Progenitor cell of endocrine pancreas (in vitro differentiated cells): ENCODE measurements at regions not wholly inside any gene's neighbourhood (a gene's known extent, or its start where the extent isn't known, plus 50 kb on each side); places are given as distances from the start of the nearest gene placed in this dataset.

Experiments
- DNase-seq: peaks from one replicate; pipeline ENCODE4 v3.0.0; 2021; ENCODE audit warnings: low spot score; ENCODE audit not compliant: unreplicated experiment
- H3K27ac Mint-ChIP-seq: 2 replicates; pipeline ENCODE4 v1.8.0; 2021; ENCODE audit warnings: mild to moderate bottlenecking, moderate library complexity, mixed read lengths
- H3K27me3 Mint-ChIP-seq: 2 replicates; pipeline ENCODE4 v1.8.0; 2021; ENCODE audit warnings: mixed read lengths
- H3K36me3 Mint-ChIP-seq: 2 replicates; pipeline ENCODE4 v1.8.0; 2022; ENCODE audit warnings: mixed read lengths; ENCODE audit not compliant: insufficient read depth
- H3K4me1 Mint-ChIP-seq: 2 replicates; pipeline ENCODE4 v1.8.0; 2021; ENCODE audit warnings: low read depth, mixed read lengths
- H3K4me3 Mint-ChIP-seq: 2 replicates; pipeline ENCODE4 v1.8.0; 2021; ENCODE audit warnings: low read depth, mild to moderate bottlenecking, moderate library complexity, mixed read lengths
- H3K9me3 Mint-ChIP-seq: 2 replicates; pipeline ENCODE4 v1.8.0; 2021; ENCODE audit warnings: low read depth, mixed read lengths
- CTCF ChIP-seq: fragments of 200-600 bp; sonication (generic); IDR thresholded peaks from one replicate; pipeline ENCODE4 v1.5.0; 2021; ENCODE audit warnings: antibody characterized with exemption, mild to moderate bottlenecking; ENCODE audit not compliant: unreplicated experiment

GRCh38 chr11:101743828-101744227, 160.0 kb upstream of the TRPC6 start:
- no peaks in the 10 kb centered on the region for H3K9me3 Mint-ChIP-seq
- no peak overlapping the region for H3K4me3 Mint-ChIP-seq
- TF ChIP-seq CTCF, result no peak
- H3K27me3 Mint-ChIP-seq, result peaks cover 38% of the 10 kb centered on the region
- peaks cover 7% of the 10 kb centered on the region for H3K4me1 Mint-ChIP-seq
- DNase-seq, result no peak
- no peak overlapping the region for H3K27ac Mint-ChIP-seq
- no peaks in the 10 kb centered on the region for H3K36me3 Mint-ChIP-seq

- Mint-ChIP-seq H3K27me3 (peaks cover 36% of the 10 kb centered on the region), H3K4me1 (no peaks in the 10 kb centered on the region), H3K27ac (no peak overlapping the region), H3K9me3 (no peaks in the 10 kb centered on the region), H3K36me3 (no peaks in the 10 kb centered on the region), H3K4me3 (no peak overlapping the region)
- no peak for DNase-seq
- TF ChIP-seq CTCF, result no peak
Observed at GRCh38 chr11:101741479-101742175, 157.8 kb upstream of the TRPC6 start.

- H3K36me3 Mint-ChIP-seq, result no peaks in the 10 kb centered on the region
- H3K27me3 Mint-ChIP-seq, result peaks cover 36% of the 10 kb centered on the region
- H3K4me1 Mint-ChIP-seq, result no peaks in the 10 kb centered on the region
- no peaks in the 10 kb centered on the region for H3K9me3 Mint-ChIP-seq
- H3K27ac Mint-ChIP-seq, result no peak overlapping the region
- no peak overlapping the region for H3K4me3 Mint-ChIP-seq
- no peak for TF ChIP-seq CTCF
- DNase-seq, result no peak
Observed at GRCh38 chr11:101741061-101741460, 157.3 kb upstream of the TRPC6 start.

- peaks cover 22% of the 10 kb centered on the region for H3K27me3 Mint-ChIP-seq
- DNase-seq, result no peak
- no peak for TF ChIP-seq CTCF
- H3K4me1 Mint-ChIP-seq, result no peaks in the 10 kb centered on the region
- no peaks in the 10 kb centered on the region for H3K36me3 Mint-ChIP-seq
- H3K4me3 Mint-ChIP-seq, result no peak overlapping the region
- H3K27ac Mint-ChIP-seq, result no peak overlapping the region
- no peaks in the 10 kb centered on the region for H3K9me3 Mint-ChIP-seq
Observed at GRCh38 chr11:101738452-101738851, 154.6 kb upstream of the TRPC6 start.

- H3K36me3 Mint-ChIP-seq, result no peaks in the 10 kb centered on the region
- TF ChIP-seq CTCF, result no peak
- H3K27me3 Mint-ChIP-seq, result no peaks in the 10 kb centered on the region
- no peak for DNase-seq
- no peaks in the 10 kb centered on the region for H3K4me1 Mint-ChIP-seq
- H3K9me3 Mint-ChIP-seq, result no peaks in the 10 kb centered on the region
- no peak overlapping the region for H3K27ac Mint-ChIP-seq
- no peak overlapping the region for H3K4me3 Mint-ChIP-seq
Observed at GRCh38 chr11:101729406-101730078, 145.7 kb upstream of the TRPC6 start.
